Mesenchymal stem cell (in vitro differentiated cells and primary cell): ENCODE measurements at regions not wholly inside any gene's neighbourhood (a gene's known extent, or its start where the extent isn't known, plus 50 kb on each side); places are given as distances from the start of the nearest gene placed in this dataset.

ENCODE experiments used
- DNase-seq: peaks from one replicate; pipeline ENCODE4 v3.0.0-alpha.2; 2013
- H2AFZ ChIP-seq: one replicate; pipeline ENCODE4 v1.6.1; 2013; ENCODE audit warnings: low read depth, mild to moderate bottlenecking, control low read depth, inconsistent platforms, low read length, moderate library complexity
- H2AK5ac ChIP-seq: 2 replicates; pipeline ENCODE4 v1.6.1; 2013; ENCODE audit warnings: low read length, moderate library complexity, mild to moderate bottlenecking, inconsistent platforms; ENCODE audit not compliant: severe bottlenecking
- H2BK120ac ChIP-seq: one replicate; pipeline ENCODE4 v1.6.1; 2013; ENCODE audit warnings: low read depth, mild to moderate bottlenecking, inconsistent platforms, low read length, moderate library complexity
- H2BK12ac ChIP-seq, 2 experiments: one replicate each; pipeline ENCODE4 v1.6.1; 2013; ENCODE audit warnings: inconsistent platforms in 2 of 2, low read length in 2 of 2, mild to moderate bottlenecking in 2 of 2, moderate library complexity in 2 of 2, control low read depth in 1 of 2
- H2BK15ac ChIP-seq: one replicate; pipeline ENCODE4 v1.6.1; 2013; ENCODE audit warnings: mild to moderate bottlenecking, low read depth, inconsistent platforms; ENCODE audit not compliant: poor library complexity, severe bottlenecking
- H2BK5ac ChIP-seq: 2 replicates; pipeline ENCODE4 v1.6.1; 2013; ENCODE audit warnings: low read depth, mild to moderate bottlenecking, low read length, control low read depth, inconsistent platforms; ENCODE audit not compliant: poor library complexity, severe bottlenecking
- H3K14ac ChIP-seq, 2 experiments: one replicate each; pipeline ENCODE4 v1.6.1; 2013; ENCODE audit warnings: inconsistent platforms in 2 of 2, low read length in 2 of 2, control low read depth in 1 of 2, mild to moderate bottlenecking in 1 of 2, moderate library complexity in 1 of 2
- H3K18ac ChIP-seq, 2 experiments: one replicate each; pipeline ENCODE4 v1.6.1; 2013; ENCODE audit warnings: inconsistent platforms in 2 of 2, low read length in 2 of 2, control low read depth in 1 of 2, low read depth in 1 of 2, mild to moderate bottlenecking in 1 of 2
- H3K23ac ChIP-seq, 2 experiments: one replicate each; pipeline ENCODE4 v1.6.1; 2013; ENCODE audit warnings: inconsistent platforms in 2 of 2, low read length in 2 of 2, mild to moderate bottlenecking in 2 of 2, moderate library complexity in 2 of 2, control low read depth in 1 of 2
- H3K27ac ChIP-seq: 2 replicates; pipeline ENCODE4 v1.5.1; 2013; ENCODE audit warnings: mild to moderate bottlenecking, moderate library complexity, low read length, control low read depth, inconsistent platforms; ENCODE audit not compliant: poor library complexity, severe bottlenecking
- H3K27me3 ChIP-seq, 2 experiments: 2 replicates each; pipeline versions ENCODE4 v1.6.1 to v1.7.0; 2013; ENCODE audit warnings: low read length in 2 of 2, mild to moderate bottlenecking in 2 of 2, moderate library complexity in 2 of 2, control low read depth in 1 of 2, inconsistent platforms in 1 of 2; ENCODE audit not compliant: control insufficient read depth in 1 of 2, insufficient read depth in 1 of 2
- H3K36me3 ChIP-seq, 2 experiments: 2 replicates each; pipeline versions ENCODE4 v1.6.1 to v1.7.0; 2013; ENCODE audit warnings: low read length in 2 of 2, control low read depth in 1 of 2, inconsistent platforms in 1 of 2, low read depth in 1 of 2, mild to moderate bottlenecking in 1 of 2; ENCODE audit not compliant: insufficient read depth in 2 of 2, control insufficient read depth in 1 of 2
- H3K4ac ChIP-seq, 2 experiments: one replicate each; pipeline ENCODE4 v1.6.1; 2013; ENCODE audit warnings: inconsistent platforms in 2 of 2, low read length in 2 of 2, mild to moderate bottlenecking in 2 of 2, moderate library complexity in 2 of 2, control low read depth in 1 of 2, low read depth in 1 of 2
- H3K4me1 ChIP-seq: 2 replicates; pipeline ENCODE4 v1.6.1; 2013; ENCODE audit warnings: low read depth, low read length, control low read depth; ENCODE audit not compliant: control insufficient read depth, insufficient read depth
- H3K4me2 ChIP-seq: 2 replicates; pipeline ENCODE4 v1.6.1; 2013; ENCODE audit warnings: low read length, mild to moderate bottlenecking, inconsistent platforms; ENCODE audit not compliant: poor library complexity, severe bottlenecking
- H3K4me3 ChIP-seq, 2 experiments: 2 replicates each; pipeline versions ENCODE4 v1.5.1 to v1.7.0; 2013; ENCODE audit warnings: low read length in 2 of 2, mild to moderate bottlenecking in 2 of 2, control low read depth in 1 of 2, low read depth in 1 of 2; ENCODE audit not compliant: insufficient read depth in 1 of 2
- H3K79me1 ChIP-seq: replicated peaks from 2 replicates; pipeline ENCODE4 v1.6.1; 2013; ENCODE audit warnings: mild to moderate bottlenecking, control low read depth, low read length, inconsistent platforms; ENCODE audit not compliant: poor library complexity, severe bottlenecking
- H3K9ac ChIP-seq: 2 replicates; pipeline ENCODE4 v1.7.0; 2013; ENCODE audit warnings: mild to moderate bottlenecking, low read length, moderate library complexity
- H3K9me3 ChIP-seq: 2 replicates; pipeline ENCODE4 v1.7.0; 2013; ENCODE audit warnings: mild to moderate bottlenecking, low read length; ENCODE audit not compliant: control insufficient read depth
- H4K8ac ChIP-seq: one replicate; pipeline ENCODE4 v1.6.1; 2013; ENCODE audit warnings: inconsistent platforms, mild to moderate bottlenecking, low read length, moderate library complexity
- H4K91ac ChIP-seq: one replicate; pipeline ENCODE4 v1.6.1; 2013; ENCODE audit warnings: mild to moderate bottlenecking, low read length, inconsistent platforms
- WGBS: methylation state at CpG from one replicate; pipeline ENCODE4 v1.1.7; 2013; ENCODE audit warnings: mixed read lengths; 5-methylcytosine and 5-hydroxymethylcytosine counted together

DNA sequence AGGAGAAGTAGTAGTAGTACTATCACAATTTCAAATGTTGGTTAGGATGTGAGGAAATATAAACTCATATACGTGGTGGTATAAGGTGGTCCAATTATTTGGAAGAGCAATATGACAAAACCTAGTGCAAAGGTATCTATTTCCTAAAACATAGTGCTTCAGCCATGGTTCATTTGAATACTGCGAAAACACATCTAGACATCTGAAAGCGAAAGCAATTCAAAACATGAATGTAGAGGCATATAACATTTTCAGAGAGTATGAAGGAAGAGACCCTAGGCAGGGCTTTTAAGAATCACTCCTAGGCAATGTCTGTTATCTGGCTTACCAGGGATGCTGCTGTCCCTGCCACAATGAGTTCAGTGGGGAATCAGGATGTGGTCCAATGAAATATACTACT lies 1085.8 kb downstream of the TDRD15 start:
- Histone ChIP-seq H3K4me3 (no peak overlapping the region), H3K4me2 (no peak overlapping the region), H3K4me1 (no peaks in the 10 kb centered on the region), H2BK15ac (no peak overlapping the region), H3K18ac (no peak overlapping the region), H3K9me3 (peaks cover under 1% of the 10 kb centered on the region), H2AFZ (no peak overlapping the region), H2AK5ac (no peak overlapping the region), H3K27ac (no peak overlapping the region), H3K14ac (no peak overlapping the region), H4K8ac (no peak overlapping the region), H3K36me3 (no peaks in the 10 kb centered on the region), H3K27me3 (no peaks in the 10 kb centered on the region), H3K9ac (no peak overlapping the region), H3K4ac (no peak overlapping the region), H4K91ac (no peak overlapping the region), H3K79me1 (no peaks in the 10 kb centered on the region), H3K23ac (no peak overlapping the region), H2BK12ac (no peak overlapping the region), H2BK120ac (no peak overlapping the region), H2BK5ac (no peak overlapping the region)
- no peak for DNase-seq
- 98% methylated on average over 3 of the region's 3 CpGs for WGBS

DNA sequence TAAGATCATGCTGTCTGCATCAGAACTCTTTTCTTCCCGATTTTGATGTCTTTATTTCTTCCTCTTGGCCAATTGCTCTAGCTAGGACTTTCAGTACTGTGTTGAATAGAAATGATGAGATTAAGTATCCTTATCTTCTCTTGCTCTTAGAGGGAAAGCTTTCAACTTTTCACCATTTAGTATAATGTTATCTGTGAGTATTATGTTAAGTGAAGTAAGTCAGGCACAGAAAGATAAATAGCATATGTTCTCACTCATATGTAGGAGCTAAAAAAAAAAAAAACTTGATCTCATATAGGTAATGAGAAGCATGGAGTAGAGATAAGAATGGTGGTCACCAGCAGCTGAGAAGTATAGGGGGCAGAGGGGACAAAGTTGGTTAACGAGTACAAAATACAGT lies 1089.5 kb downstream of the TDRD15 start:
- Histone ChIP-seq H3K18ac (no peak overlapping the region), H3K4me3 (no peak overlapping the region), H3K23ac (no peak overlapping the region), H3K14ac (no peak overlapping the region), H3K9ac (no peak overlapping the region), H4K91ac (no peak overlapping the region), H3K27me3 (no peaks in the 10 kb centered on the region), H2BK12ac (no peak overlapping the region), H2BK120ac (no peak overlapping the region), H3K4ac (no peak overlapping the region), H3K79me1 (no peaks in the 10 kb centered on the region), H2BK5ac (no peak overlapping the region), H2AK5ac (no peak overlapping the region), H2BK15ac (no peak overlapping the region), H3K9me3 (no peaks in the 10 kb centered on the region), H3K4me2 (no peak overlapping the region), H3K27ac (no peak overlapping the region), H3K4me1 (no peaks in the 10 kb centered on the region), H2AFZ (no peak overlapping the region), H3K36me3 (no peaks in the 10 kb centered on the region), H4K8ac (no peak overlapping the region)
- WGBS, result 100% methylated on average over 1 of the region's 2 CpGs
- no peak for DNase-seq

- 71% methylated on average over 1 of the region's 2 CpGs for WGBS
- Histone ChIP-seq H2BK5ac (no peak overlapping the region), H3K27me3 (no peaks in the 10 kb centered on the region), H4K91ac (no peak overlapping the region), H3K4me2 (no peak overlapping the region), H3K36me3 (no peaks in the 10 kb centered on the region), H2BK120ac (no peak overlapping the region), H2AK5ac (no peak overlapping the region), H3K4ac (no peak overlapping the region), H4K8ac (no peak overlapping the region), H3K14ac (no peak overlapping the region), H2BK12ac (no peak overlapping the region), H3K23ac (no peak overlapping the region), H2BK15ac (no peak overlapping the region), H3K27ac (no peak overlapping the region), H3K9ac (no peak overlapping the region), H3K4me3 (no peak overlapping the region), H3K79me1 (no peaks in the 10 kb centered on the region), H3K18ac (no peak overlapping the region), H3K4me1 (no peaks in the 10 kb centered on the region), H3K9me3 (no peaks in the 10 kb centered on the region), H2AFZ (no peak overlapping the region)
- DNase-seq, result no peak
These were observed 1091.7 kb downstream of the TDRD15 start for GRCh38 chr2:22215517-22215916.

GRCh38 chr2:22217881-22218280 lies 1094.1 kb downstream of the TDRD15 start:
- no peak overlapping the region for H3K9ac ChIP-seq
- no peak overlapping the region for H2BK15ac ChIP-seq
- H3K14ac ChIP-seq, result no peak overlapping the region
- H3K9me3 ChIP-seq, result no peaks in the 10 kb centered on the region
- no peak overlapping the region for H2BK5ac ChIP-seq
- H3K36me3 ChIP-seq, result no peaks in the 10 kb centered on the region
- H2BK120ac ChIP-seq, result no peak overlapping the region
- H3K4me3 ChIP-seq, result no peak overlapping the region
- H3K27me3 ChIP-seq, result no peaks in the 10 kb centered on the region
- no peak overlapping the region for H3K23ac ChIP-seq
- no peak overlapping the region for H4K91ac ChIP-seq
- 83% methylated on average over 1 of the region's 1 CpG for WGBS
- no peak overlapping the region for H2AK5ac ChIP-seq
- no peak overlapping the region for H3K18ac ChIP-seq
- no peak overlapping the region for H2AFZ ChIP-seq
- H2BK12ac ChIP-seq, result no peak overlapping the region
- no peak overlapping the region for H3K4me2 ChIP-seq
- H3K4me1 ChIP-seq, result no peaks in the 10 kb centered on the region
- H3K27ac ChIP-seq, result no peak overlapping the region
- DNase-seq, result no peak
- H3K4ac ChIP-seq, result no peak overlapping the region
- no peak overlapping the region for H4K8ac ChIP-seq
- no peaks in the 10 kb centered on the region for H3K79me1 ChIP-seq
